ENCODE measurements at regions not wholly inside any gene's neighbourhood (a gene's known extent, or its start where the extent isn't known, plus 50 kb on each side); places are given as distances from the start of the nearest gene placed in this dataset.
"Not testable (repeated sequence)": the region's sequence is repeated elsewhere in the genome, so short reads cannot be mapped to it uniquely, and the experiment has no call there.

- no peak for DNase-seq
Measured at GRCh38 chr11:116364348-116364747, 408.4 kb downstream of the BUD13 start.

- no peak for DNase-seq
Measured at GRCh38 chr11:116360221-116360941, 412.4 kb downstream of the BUD13 start.

GRCh38 chr11:116357784-116358544 is 414.8 kb downstream of the BUD13 start:
- DNase-seq: no peak

GRCh38 chr11:116356451-116356850 is 416.3 kb downstream of the BUD13 start:
- no peak for DNase-seq

- DNase-seq: no peak
Measured at GRCh38 chr11:116355104-116355503, 417.7 kb downstream of the BUD13 start.

GRCh38 chr11:116353589-116353988 is 419.2 kb downstream of the BUD13 start:
- DNase-seq: no peak

GRCh38 chr11:116352881-116353280 is 419.9 kb downstream of the BUD13 start:
- DNase-seq: no peak

- no peak for DNase-seq
Measured at GRCh38 chr11:116348226-116348625, 424.6 kb downstream of the BUD13 start.

- DNase-seq: no peak
Measured at GRCh38 chr11:116345575-116345974, 427.2 kb downstream of the BUD13 start.

GRCh38 chr11:116344601-116345000 is 428.2 kb downstream of the BUD13 start:
- no peak for DNase-seq

GRCh38 chr11:116343270-116343669 is 429.5 kb downstream of the BUD13 start:
- DNase-seq: no peak

GRCh38 chr11:116342148-116342547 is 430.6 kb downstream of the BUD13 start:
- no peak for DNase-seq

GRCh38 chr11:116339306-116340098 is 433.3 kb downstream of the BUD13 start:
- no peak for DNase-seq

- DNase-seq: not testable (repeated sequence)
Measured at GRCh38 chr11:116338500-116338899, 434.3 kb downstream of the BUD13 start.

GRCh38 chr11:116336540-116336939 is 436.2 kb downstream of the BUD13 start:
- DNase-seq: no peak

GRCh38 chr11:116335891-116336290 is 436.9 kb downstream of the BUD13 start:
- no peak for DNase-seq

GRCh38 chr11:116335078-116335477 is 437.7 kb downstream of the BUD13 start:
- no peak for DNase-seq

- DNase-seq: no peak
Measured at GRCh38 chr11:116334596-116334995, 438.2 kb downstream of the BUD13 start.

- no peak for DNase-seq
Measured at GRCh38 chr11:116333001-116333535, 439.7 kb downstream of the BUD13 start.

GRCh38 chr11:116332391-116332790 is 440.4 kb downstream of the BUD13 start:
- no peak for DNase-seq

GRCh38 chr11:116331381-116331780 is 441.4 kb downstream of the BUD13 start:
- no peak for DNase-seq

GRCh38 chr11:116330439-116331185 is 442.2 kb downstream of the BUD13 start:
- no peak for DNase-seq

Data from fibroblast of skin of scalp (primary cell).